ENCODE measurements at regions not wholly inside any gene's neighbourhood (a gene's known extent, or its start where the extent isn't known, plus 50 kb on each side); places are given as distances from the start of the nearest gene placed in this dataset.
A peak's percentile ranks its signal among the peaks of the same experiment; 100 is the strongest.

GRCh38 chr2:43078781-43079755, 147.3 kb downstream of the ZFP36L2 start:
- DNase-seq (ENCODE audit: low read depth, low spot score) (no peak), ATAC-seq (no peak)
- Histone ChIP-seq H3K4me1 (ENCODE audit: control insufficient read depth, insufficient read depth, low read length) (peaks cover 36% of the 10 kb centered on the region), H3K27me3 (ENCODE audit: control insufficient read depth, insufficient read depth, low read length) (no peaks in the 10 kb centered on the region), H3K4me3 (ENCODE audit: low read depth in 2 of 2, low read length in 2 of 2) (no peak overlapping the region), H3K9me3 (ENCODE audit: control insufficient read depth, insufficient read depth, low read depth, low read length) (no peaks in the 10 kb centered on the region), H3K36me3 (ENCODE audit: control insufficient read depth, insufficient read depth, low read length) (no peaks in the 10 kb centered on the region), H3K27ac (ENCODE audit: low read length) (peak overlapping the region; percentile 34; the same call in 1 of the 2 replicates)
- ChIA-PET CTCF (interaction anchor here (0.7 kb wide), 1 partner anchor 711 kb away, joined by 3 read pairs; no protein-coding TSS in a partner anchor), POLR2A (interaction anchor here (0.5 kb wide), 1 partner anchor 511 kb away, joined by 3 read pairs; no protein-coding TSS in a partner anchor)
- no peak for TF ChIP-seq TCF7L2 (IDR thresholded peaks at IDR 0.05; ENCODE audit: low read depth, low read length)
- no peak for TF ChIP-seq POLR2AphosphoS5 (IDR thresholded peaks at IDR 0.05; ENCODE audit: low read depth, low read length)
- TF ChIP-seq, protein P1, sequence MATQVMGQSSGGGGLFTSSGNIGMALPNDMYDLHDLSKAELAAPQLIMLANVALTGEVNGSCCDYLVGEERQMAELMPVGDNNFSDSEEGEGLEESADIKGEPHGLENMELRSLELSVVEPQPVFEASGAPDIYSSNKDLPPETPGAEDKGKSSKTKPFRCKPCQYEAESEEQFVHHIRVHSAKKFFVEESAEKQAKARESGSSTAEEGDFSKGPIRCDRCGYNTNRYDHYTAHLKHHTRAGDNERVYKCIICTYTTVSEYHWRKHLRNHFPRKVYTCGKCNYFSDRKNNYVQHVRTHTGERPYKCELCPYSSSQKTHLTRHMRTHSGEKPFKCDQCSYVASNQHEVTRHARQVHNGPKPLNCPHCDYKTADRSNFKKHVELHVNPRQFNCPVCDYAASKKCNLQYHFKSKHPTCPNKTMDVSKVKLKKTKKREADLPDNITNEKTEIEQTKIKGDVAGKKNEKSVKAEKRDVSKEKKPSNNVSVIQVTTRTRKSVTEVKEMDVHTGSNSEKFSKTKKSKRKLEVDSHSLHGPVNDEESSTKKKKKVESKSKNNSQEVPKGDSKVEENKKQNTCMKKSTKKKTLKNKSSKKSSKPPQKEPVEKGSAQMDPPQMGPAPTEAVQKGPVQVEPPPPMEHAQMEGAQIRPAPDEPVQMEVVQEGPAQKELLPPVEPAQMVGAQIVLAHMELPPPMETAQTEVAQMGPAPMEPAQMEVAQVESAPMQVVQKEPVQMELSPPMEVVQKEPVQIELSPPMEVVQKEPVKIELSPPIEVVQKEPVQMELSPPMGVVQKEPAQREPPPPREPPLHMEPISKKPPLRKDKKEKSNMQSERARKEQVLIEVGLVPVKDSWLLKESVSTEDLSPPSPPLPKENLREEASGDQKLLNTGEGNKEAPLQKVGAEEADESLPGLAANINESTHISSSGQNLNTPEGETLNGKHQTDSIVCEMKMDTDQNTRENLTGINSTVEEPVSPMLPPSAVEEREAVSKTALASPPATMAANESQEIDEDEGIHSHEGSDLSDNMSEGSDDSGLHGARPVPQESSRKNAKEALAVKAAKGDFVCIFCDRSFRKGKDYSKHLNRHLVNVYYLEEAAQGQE (IDR thresholded peaks at IDR 0.05; ENCODE audit: insufficient read depth in 1 of 2, low read depth in 2 of 2, low read length in 1 of 2) = no peak
- no peak for TF ChIP-seq CTCF (IDR thresholded peaks at IDR 0.05)
- TF ChIP-seq SIN3A (IDR thresholded peaks at IDR 0.05; ENCODE audit: borderline replicate concordance, insufficient read depth, low read depth, low read length) = no peak
- in situ Hi-C loops (cut with HindIII; ENCODE audit: low pct_unique_long_range_greater_than_20kb, low sequenced_read_pairs) (no loop called here), intact Hi-C loops (cut with micrococcal nuclease; ENCODE audit: unreplicated experiment) (no loop called here)
- no TSS peak for BruUV-seq (replicated peaks)

- Histone ChIP-seq H3K4me1 (ENCODE audit: control insufficient read depth, insufficient read depth, low read length) (peaks cover 36% of the 10 kb centered on the region), H3K4me3 (ENCODE audit: low read depth in 2 of 2, low read length in 2 of 2) (no peak overlapping the region), H3K9me3 (ENCODE audit: control insufficient read depth, insufficient read depth, low read depth, low read length) (no peaks in the 10 kb centered on the region), H3K36me3 (ENCODE audit: control insufficient read depth, insufficient read depth, low read length) (no peaks in the 10 kb centered on the region), H3K27me3 (ENCODE audit: control insufficient read depth, insufficient read depth, low read length) (no peaks in the 10 kb centered on the region), H3K27ac (ENCODE audit: low read length) (peak overlapping the region; percentile 2; the same call in 1 of the 2 replicates)
- ATAC-seq (no peak), DNase-seq (ENCODE audit: low read depth, low spot score) (no peak)
- no TSS peak for BruUV-seq (replicated peaks)
- TF ChIP-seq POLR2AphosphoS5 (IDR thresholded peaks at IDR 0.05; ENCODE audit: low read depth, low read length) (no peak), CTCF (IDR thresholded peaks at IDR 0.05) (no peak)
- intact Hi-C loops (cut with micrococcal nuclease; ENCODE audit: unreplicated experiment) (no loop called here), in situ Hi-C loops (cut with HindIII; ENCODE audit: low pct_unique_long_range_greater_than_20kb, low sequenced_read_pairs) (no loop called here)
- ChIA-PET POLR2A (no interaction called here), CTCF (no interaction called here)
Observed at GRCh38 chr2:43078301-43078700, 148.1 kb downstream of the ZFP36L2 start.

Measured in Panc1 (cell line).